Panc1 (cell line): ENCODE measurements at regions not wholly inside any gene's neighbourhood (a gene's known extent, or its start where the extent isn't known, plus 50 kb on each side); places are given as distances from the start of the nearest gene placed in this dataset.

Experiments used
- CTCF ChIP-seq: fragments of 450-650 bp; IDR thresholded peaks from 2 replicates; pipeline ENCODE4 v1.5.1; 2017; ENCODE audit warnings: mild to moderate bottlenecking
- POLR2AphosphoS5 ChIP-seq: IDR thresholded peaks from 2 replicates; pipeline ENCODE4 v1.6.1; 2012; ENCODE audit warnings: mild to moderate bottlenecking, low read depth, low read length, moderate library complexity
- REST ChIP-seq, 2 experiments: IDR thresholded peaks; 2 replicates each; pipeline ENCODE4 v1.6.1; 2011 to 2012; ENCODE audit warnings: low read depth in 2 of 2, control low read depth in 1 of 2, low read length in 1 of 2, mild to moderate bottlenecking in 1 of 2, moderate library complexity in 1 of 2; ENCODE audit not compliant: insufficient read depth in 1 of 2

GRCh38 chr18:22680944-22681343 is 252.2 kb upstream of the RBBP8 start:
- no peak for TF ChIP-seq CTCF
- no peak for TF ChIP-seq POLR2AphosphoS5
- TF ChIP-seq REST (IDR thresholded peaks at IDR 0.05; ENCODE audit: insufficient read depth in 1 of 2, low read depth in 2 of 2, low read length in 1 of 2) = no peak
